ENCODE measurements at regions not wholly inside any gene's neighbourhood (a gene's known extent, or its start where the extent isn't known, plus 50 kb on each side); places are given as distances from the start of the nearest gene placed in this dataset.
A peak's percentile ranks its signal among the peaks of the same experiment; 100 is the strongest.

- H3K4me3 ChIP-seq (ENCODE audit: low read depth in 1 of 3, low read length in 3 of 3) = no peak overlapping the region
- no peak overlapping the region for H3K27ac ChIP-seq (ENCODE audit: low read depth in 1 of 2, low read length in 2 of 2)
- WGBS = 92% methylated on average over 5 of the region's 5 CpGs
Observed at GRCh38 chr1:228982637-228983036, 247.4 kb downstream of the RHOU start.

More at GRCh38 chr1:228982637-228983036, 247.4 kb downstream of the RHOU start:
- Histone ChIP-seq H3K4me1 (ENCODE audit: control insufficient read depth in 4 of 4, insufficient read depth in 4 of 4, low read length in 3 of 4) (peaks cover 7 to 21% (median 13%) of the 10 kb centered on the region in 4 donors), H3K9ac (ENCODE audit: low read depth in 1 of 2, low read length in 2 of 2) (no peak overlapping the region), H3K36me3 (ENCODE audit: control insufficient read depth in 4 of 4, insufficient read depth in 3 of 4, low read depth in 1 of 4, low read length in 3 of 4) (no peaks in the 10 kb centered on the region), H3K27me3 (ENCODE audit: control insufficient read depth in 4 of 4, insufficient read depth in 4 of 4, low read length in 3 of 4) (no peaks in the 10 kb centered on the region), H3K9me3 (ENCODE audit: control insufficient read depth in 4 of 4, low read length in 3 of 4) (no peaks in the 10 kb centered on the region)
- peak; percentile 20 for DNase-seq (ENCODE audit: low spot score)
- TF ChIP-seq REST (IDR thresholded peaks at IDR 0.05) = no peak
- TF ChIP-seq JUND (IDR thresholded peaks at IDR 0.05) = no peak
- TF ChIP-seq, protein P1, sequence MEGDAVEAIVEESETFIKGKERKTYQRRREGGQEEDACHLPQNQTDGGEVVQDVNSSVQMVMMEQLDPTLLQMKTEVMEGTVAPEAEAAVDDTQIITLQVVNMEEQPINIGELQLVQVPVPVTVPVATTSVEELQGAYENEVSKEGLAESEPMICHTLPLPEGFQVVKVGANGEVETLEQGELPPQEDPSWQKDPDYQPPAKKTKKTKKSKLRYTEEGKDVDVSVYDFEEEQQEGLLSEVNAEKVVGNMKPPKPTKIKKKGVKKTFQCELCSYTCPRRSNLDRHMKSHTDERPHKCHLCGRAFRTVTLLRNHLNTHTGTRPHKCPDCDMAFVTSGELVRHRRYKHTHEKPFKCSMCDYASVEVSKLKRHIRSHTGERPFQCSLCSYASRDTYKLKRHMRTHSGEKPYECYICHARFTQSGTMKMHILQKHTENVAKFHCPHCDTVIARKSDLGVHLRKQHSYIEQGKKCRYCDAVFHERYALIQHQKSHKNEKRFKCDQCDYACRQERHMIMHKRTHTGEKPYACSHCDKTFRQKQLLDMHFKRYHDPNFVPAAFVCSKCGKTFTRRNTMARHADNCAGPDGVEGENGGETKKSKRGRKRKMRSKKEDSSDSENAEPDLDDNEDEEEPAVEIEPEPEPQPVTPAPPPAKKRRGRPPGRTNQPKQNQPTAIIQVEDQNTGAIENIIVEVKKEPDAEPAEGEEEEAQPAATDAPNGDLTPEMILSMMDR (IDR thresholded peaks at IDR 0.05; ENCODE audit: low read depth, low read length, missing input control) = no peak
- TF ChIP-seq EGR1 (IDR thresholded peaks at IDR 0.05; ENCODE audit: low read depth in 2 of 2) = no peak
- TF ChIP-seq, protein P2, sequence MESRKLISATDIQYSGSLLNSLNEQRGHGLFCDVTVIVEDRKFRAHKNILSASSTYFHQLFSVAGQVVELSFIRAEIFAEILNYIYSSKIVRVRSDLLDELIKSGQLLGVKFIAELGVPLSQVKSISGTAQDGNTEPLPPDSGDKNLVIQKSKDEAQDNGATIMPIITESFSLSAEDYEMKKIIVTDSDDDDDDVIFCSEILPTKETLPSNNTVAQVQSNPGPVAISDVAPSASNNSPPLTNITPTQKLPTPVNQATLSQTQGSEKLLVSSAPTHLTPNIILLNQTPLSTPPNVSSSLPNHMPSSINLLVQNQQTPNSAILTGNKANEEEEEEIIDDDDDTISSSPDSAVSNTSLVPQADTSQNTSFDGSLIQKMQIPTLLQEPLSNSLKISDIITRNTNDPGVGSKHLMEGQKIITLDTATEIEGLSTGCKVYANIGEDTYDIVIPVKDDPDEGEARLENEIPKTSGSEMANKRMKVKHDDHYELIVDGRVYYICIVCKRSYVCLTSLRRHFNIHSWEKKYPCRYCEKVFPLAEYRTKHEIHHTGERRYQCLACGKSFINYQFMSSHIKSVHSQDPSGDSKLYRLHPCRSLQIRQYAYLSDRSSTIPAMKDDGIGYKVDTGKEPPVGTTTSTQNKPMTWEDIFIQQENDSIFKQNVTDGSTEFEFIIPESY (IDR thresholded peaks at IDR 0.05) = no peak
- no peak for TF ChIP-seq FOXA2 (IDR thresholded peaks at IDR 0.05)
- no peak for TF ChIP-seq TAF1 (conservative IDR thresholded peaks at IDR 0.05)
- TF ChIP-seq NR2F2 (IDR thresholded peaks at IDR 0.05) = no peak
- no peak for TF ChIP-seq HNF4G (IDR thresholded peaks at IDR 0.05)
- no peak for TF ChIP-seq YY1 (IDR thresholded peaks at IDR 0.05)
- no peak for TF ChIP-seq HNF4A (conservative IDR thresholded peaks at IDR 0.05)
- TF ChIP-seq, protein P3, sequence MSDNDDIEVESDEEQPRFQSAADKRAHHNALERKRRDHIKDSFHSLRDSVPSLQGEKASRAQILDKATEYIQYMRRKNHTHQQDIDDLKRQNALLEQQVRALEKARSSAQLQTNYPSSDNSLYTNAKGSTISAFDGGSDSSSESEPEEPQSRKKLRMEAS (IDR thresholded peaks at IDR 0.05) = no peak
- no peak for TF ChIP-seq FOXA1 (IDR thresholded peaks at IDR 0.05)
- no peak for TF ChIP-seq RXRA (IDR thresholded peaks at IDR 0.05)
- TF ChIP-seq ATF3 (IDR thresholded peaks at IDR 0.05) = no peak
- TF ChIP-seq RAD21 (IDR thresholded peaks at IDR 0.05) = no peak
- TF ChIP-seq SP1 (IDR thresholded peaks at IDR 0.05) = no peak
- no peak for TF ChIP-seq GABPA (IDR thresholded peaks at IDR 0.05 in 1 of 2, conservative IDR thresholded peaks at IDR 0.05 in 1 of 2)

All from liver (tissue), 8 donors.